Endothelial cell of umbilical vein (primary cell): ENCODE measurements at regions not wholly inside any gene's neighbourhood (a gene's known extent, or its start where the extent isn't known, plus 50 kb on each side); places are given as distances from the start of the nearest gene placed in this dataset.

Experiments
- EZH2 ChIP-seq: IDR thresholded peaks from 2 replicates; pipeline ENCODE4 v1.6.1; 2012; ENCODE audit warnings: borderline replicate concordance, low read depth, mild to moderate bottlenecking, moderate library complexity, low read length, inconsistent platforms; ENCODE audit not compliant: severe bottlenecking
- FOS ChIP-seq: IDR thresholded peaks from 2 replicates; pipeline ENCODE4 v1.6.1; 2011; ENCODE audit warnings: mild to moderate bottlenecking, low read length, moderate library complexity, borderline replicate concordance; ENCODE audit not compliant: insufficient read depth
- GATA2 ChIP-seq: IDR thresholded peaks from 2 replicates; pipeline ENCODE4 v1.7.0; 2011; ENCODE audit warnings: low read depth, mild to moderate bottlenecking, moderate library complexity, mixed read lengths, low read length; ENCODE audit not compliant: insufficient read length, insufficient read depth
- JUN ChIP-seq: IDR thresholded peaks from 2 replicates; pipeline ENCODE4 v1.6.1; 2011; ENCODE audit warnings: borderline replicate concordance, low read depth; ENCODE audit not compliant: insufficient read length, insufficient read depth
- MYC ChIP-seq: IDR thresholded peaks from one replicate; pipeline ENCODE4 v1.6.1; 2011; ENCODE audit warnings: mild to moderate bottlenecking, low read depth, low read length
- POLR2A ChIP-seq: IDR thresholded peaks from 2 replicates; pipeline ENCODE4 v1.6.1; 2012; ENCODE audit warnings: low read depth, mild to moderate bottlenecking, control low read depth, low read length
- POLR2AphosphoS5 ChIP-seq: IDR thresholded peaks from 2 replicates; pipeline ENCODE4 v1.6.1; 2012; ENCODE audit warnings: low read depth, mild to moderate bottlenecking, control low read depth, low read length, moderate library complexity; ENCODE audit not compliant: insufficient read depth
- TF ChIP-seq, protein P1 (sequence below), 2 donors: IDR thresholded peaks; 1 replicate in 1 of 2; 2 replicates in 1 of 2; pipeline ENCODE4 v1.5.1; 2011; ENCODE audit warnings: low read length in 2 of 2, mild to moderate bottlenecking in 2 of 2, moderate library complexity in 2 of 2, control low read depth in 1 of 2, inconsistent platforms in 1 of 2, low read depth in 1 of 2; ENCODE audit not compliant: insufficient read depth in 1 of 2; ENCODE audit errors: extremely low read depth in 1 of 2
- TF ChIP-seq, protein P2 (sequence below): IDR thresholded peaks from 2 replicates; pipeline ENCODE4 v1.6.1; 2011; ENCODE audit not compliant: insufficient read depth, insufficient read length

DNA sequence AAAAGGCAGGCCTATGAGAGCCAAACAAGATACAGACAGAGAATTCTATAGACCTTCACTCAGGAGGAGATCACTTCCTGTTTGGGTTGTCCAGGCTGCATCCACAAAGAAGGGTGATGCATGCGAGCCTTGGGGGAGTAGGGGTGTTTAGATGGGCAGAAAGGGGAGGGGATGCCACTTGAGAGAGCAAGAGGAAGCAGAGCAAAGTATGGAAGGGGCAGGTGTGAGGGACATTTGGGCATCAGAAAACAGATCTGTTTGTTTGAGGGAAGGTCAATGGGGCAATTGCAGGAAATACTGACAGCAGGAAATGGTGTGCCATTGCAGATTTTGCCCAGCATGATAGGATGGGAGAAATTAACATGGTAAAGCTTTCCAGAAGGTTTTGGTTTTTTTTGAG is 146.4 kb upstream of the FOXN3 start:
- TF ChIP-seq, protein P1, sequence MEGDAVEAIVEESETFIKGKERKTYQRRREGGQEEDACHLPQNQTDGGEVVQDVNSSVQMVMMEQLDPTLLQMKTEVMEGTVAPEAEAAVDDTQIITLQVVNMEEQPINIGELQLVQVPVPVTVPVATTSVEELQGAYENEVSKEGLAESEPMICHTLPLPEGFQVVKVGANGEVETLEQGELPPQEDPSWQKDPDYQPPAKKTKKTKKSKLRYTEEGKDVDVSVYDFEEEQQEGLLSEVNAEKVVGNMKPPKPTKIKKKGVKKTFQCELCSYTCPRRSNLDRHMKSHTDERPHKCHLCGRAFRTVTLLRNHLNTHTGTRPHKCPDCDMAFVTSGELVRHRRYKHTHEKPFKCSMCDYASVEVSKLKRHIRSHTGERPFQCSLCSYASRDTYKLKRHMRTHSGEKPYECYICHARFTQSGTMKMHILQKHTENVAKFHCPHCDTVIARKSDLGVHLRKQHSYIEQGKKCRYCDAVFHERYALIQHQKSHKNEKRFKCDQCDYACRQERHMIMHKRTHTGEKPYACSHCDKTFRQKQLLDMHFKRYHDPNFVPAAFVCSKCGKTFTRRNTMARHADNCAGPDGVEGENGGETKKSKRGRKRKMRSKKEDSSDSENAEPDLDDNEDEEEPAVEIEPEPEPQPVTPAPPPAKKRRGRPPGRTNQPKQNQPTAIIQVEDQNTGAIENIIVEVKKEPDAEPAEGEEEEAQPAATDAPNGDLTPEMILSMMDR (IDR thresholded peaks at IDR 0.05; ENCODE audit: extremely low read depth in 1 of 2, insufficient read depth in 1 of 2, low read depth in 1 of 2, low read length in 2 of 2): no peak
- TF ChIP-seq, protein P2, sequence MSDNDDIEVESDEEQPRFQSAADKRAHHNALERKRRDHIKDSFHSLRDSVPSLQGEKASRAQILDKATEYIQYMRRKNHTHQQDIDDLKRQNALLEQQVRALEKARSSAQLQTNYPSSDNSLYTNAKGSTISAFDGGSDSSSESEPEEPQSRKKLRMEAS: no peak
- no peak for TF ChIP-seq POLR2AphosphoS5
- no peak for TF ChIP-seq POLR2A
- TF ChIP-seq EZH2: no peak
- TF ChIP-seq JUN: no peak
- no peak for TF ChIP-seq GATA2
- no peak for TF ChIP-seq MYC
- TF ChIP-seq FOS: no peak
